GM18526 (cell line): ENCODE measurements at regions not wholly inside any gene's neighbourhood (a gene's known extent, or its start where the extent isn't known, plus 50 kb on each side); places are given as distances from the start of the nearest gene placed in this dataset.

Experiments
- POLR2A ChIP-seq: IDR thresholded peaks from 3 replicates; pipeline ENCODE4 v1.6.1; 2011; ENCODE audit not compliant: insufficient read length; ENCODE audit errors: extremely low read depth

DNA sequence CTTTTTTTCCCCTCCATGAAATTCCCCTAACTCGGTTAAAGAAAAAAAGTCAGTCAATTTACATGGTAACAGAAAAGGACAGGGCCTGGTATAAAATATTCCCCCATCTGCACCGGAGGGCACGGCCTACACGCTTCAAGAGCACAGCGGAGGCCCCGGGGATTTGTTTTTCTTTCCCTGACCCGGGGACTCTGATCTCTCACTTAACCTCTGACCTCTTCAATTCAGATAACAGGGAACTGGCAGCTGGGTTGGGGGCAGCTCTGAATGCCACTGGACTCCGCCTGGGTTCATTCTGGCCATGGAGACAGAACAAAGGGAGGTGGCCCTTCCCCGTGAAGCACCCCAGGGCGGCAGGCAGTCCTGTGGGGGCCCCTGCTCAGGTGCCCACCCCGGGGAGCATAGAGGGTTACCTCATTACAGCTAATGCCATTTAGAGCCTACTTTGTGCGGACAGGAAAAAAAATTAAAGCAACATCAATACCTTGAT lies 257.5 kb downstream of the SHQ1 start:
- TF ChIP-seq POLR2A = no peak

DNA sequence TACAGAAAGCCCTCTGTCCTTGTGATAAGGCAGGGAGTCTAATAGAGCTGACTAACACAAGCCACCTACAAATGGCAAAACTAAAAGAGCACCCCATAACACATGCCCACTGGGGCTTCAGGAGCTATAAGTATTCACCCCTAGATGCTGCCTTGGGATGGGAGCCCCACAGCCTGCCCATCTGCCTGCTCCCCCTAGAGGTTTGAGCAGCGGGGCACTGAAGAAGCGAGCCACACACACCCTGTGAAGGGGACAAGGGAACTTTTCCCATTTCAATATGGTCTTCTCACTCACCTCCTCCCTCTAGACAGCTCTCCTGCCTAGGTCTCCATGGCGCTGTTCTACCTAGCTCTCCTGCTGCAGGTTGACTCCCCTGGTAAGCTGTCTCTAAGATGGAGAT lies 261.0 kb downstream of the SHQ1 start:
- no peak for TF ChIP-seq POLR2A

DNA sequence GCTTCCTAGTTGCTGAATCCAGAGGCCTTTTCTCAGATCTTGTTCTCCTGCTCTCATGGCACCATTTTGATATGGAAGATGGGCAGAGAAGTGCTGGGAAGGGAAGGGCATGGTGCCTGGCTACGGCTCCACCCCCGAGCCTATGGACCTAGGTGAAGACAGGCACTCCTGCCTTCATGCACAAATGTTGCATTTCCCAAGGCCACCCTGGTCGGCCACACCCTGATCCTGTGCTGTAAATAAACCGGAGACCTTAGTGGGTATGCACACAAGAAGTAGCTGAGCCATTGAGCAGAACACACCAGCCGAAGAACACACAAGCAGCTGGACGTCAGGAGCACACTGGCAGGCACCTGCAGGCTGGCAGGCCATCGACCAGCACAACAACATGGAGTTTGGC lies 261.6 kb downstream of the SHQ1 start:
- TF ChIP-seq POLR2A = no peak

DNA sequence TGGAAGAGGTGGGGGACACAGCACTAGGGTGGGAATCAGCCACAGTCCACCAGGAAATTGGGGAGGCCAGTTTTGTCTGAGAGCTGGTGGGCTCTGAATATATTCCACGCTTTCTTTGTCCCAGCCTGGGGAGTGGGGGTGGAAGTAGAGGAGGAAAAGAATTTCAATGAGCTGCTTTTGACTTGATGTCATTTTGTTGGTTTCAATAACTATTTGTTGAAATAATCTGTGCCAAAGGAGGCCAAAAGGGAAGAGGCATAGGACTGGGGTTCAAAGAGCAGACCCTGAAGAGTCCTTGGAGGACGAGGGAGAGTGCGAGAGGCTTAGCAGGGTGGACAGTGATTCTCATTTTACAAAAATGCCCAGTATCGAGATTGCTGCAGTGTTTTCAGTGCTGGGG lies 262.3 kb downstream of the SHQ1 start:
- no peak for TF ChIP-seq POLR2A

DNA sequence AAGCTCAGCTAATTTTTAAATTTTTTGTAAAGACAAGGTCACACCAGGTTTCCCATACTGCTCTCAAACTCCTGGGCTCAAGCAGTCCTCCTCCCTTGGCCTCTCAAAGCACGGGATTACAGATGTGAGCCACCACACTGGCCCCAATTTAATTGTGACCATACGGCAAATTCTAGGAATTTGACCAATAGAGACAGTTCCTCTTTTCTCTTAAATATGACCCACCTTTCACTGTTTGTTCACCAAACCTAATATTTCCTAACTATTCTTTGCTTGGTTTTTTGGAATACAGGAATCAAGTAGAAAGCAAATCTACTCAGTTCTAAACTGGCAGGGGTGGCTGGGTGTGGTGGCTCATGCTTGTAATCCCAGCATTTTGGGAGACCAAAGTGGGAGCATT lies 264.0 kb downstream of the SHQ1 start:
- TF ChIP-seq POLR2A = no peak

DNA sequence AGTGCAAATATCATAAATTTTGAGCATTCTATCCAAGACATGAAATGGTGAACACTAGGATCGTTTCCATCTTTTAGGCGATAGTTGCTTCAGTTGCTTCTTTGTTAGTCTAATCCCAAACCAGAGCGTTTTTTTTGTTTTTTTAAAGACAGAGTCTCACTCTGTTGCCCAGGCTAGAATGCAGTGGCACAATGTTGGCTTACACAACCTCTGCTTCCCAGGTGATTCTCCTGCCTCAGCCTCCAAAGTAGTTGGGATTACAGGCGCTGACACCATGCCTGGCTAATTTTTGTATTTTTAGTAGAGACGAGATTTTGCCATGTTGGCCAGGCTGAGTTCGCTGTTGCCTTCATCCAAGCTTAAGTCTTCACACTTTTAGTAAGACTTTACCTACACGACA lies 265.3 kb downstream of the SHQ1 start:
- TF ChIP-seq POLR2A = no peak

DNA sequence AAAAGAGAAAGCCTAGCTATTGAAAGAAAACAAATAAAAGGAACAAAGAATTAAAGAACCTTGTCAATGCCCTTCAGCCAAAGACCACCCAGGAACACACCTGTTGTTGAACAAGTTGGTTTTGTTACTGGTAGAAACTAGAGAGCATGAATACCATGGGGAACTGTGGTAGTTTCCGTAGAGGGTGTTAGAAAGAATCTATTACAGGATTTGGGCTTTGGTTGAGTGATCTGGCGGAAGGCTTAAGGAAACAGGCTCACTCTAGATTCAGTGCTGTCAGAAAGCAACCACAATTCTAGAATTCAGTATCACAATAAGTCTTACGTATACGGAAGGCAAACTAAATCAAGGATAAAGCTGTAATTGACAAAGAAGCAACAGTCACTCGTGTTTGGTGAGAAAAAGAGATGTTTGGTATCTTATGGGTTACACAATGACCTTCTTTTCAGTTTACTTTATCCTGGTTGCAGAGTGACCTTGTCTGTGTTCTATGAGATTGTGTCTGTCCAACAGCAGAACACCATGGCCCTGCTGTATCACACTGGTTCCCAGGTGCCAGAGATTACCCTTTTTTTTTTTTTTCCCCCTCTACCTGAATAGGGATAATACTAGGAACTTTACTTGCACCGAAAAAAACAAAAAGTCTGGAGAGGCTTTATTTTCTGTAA lies 265.9 kb downstream of the SHQ1 start:
- no peak for TF ChIP-seq POLR2A

DNA sequence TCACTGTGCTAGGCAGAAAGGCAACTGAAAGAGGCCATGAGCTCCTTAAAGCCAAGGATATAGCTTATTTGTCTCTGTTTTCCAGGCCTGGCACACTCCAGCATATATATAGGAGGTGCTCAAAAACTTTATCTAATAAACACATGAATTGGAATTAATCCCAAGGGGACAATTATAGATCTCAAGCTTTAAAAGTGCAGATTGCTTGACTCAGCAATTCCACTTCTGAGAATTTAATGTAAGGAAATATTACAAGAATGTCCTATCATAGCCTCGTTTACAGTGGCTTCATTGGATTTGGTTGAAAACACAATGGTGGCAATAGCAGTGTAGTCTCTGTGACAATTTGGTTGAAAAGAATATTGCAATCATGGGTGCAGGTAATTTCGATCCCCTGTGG lies 267.3 kb downstream of the SHQ1 start:
- no peak for TF ChIP-seq POLR2A

DNA sequence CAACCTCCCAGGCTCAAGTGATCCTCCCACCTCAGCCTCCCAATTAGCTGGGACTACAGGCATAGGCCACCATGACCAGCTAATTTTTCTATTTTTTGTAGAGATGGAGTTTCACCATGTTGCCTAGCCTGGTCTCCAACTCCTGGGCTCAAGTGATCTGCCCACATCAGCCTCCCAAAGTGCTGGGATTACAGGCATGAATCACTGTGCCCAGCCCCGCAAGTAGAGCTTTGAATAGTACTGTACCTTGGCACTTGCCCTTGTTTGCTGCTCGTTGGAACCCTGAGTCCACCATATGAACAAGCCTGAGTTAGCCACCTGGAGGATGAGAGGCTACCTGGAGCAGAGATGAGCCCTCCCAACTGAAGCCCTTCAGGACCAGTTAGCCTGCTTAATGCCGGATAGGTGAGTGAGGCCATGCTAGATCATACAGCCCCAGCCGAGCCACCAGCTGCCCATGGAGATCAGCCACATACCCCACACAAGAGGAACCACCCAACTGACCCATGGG lies 267.9 kb downstream of the SHQ1 start:
- TF ChIP-seq POLR2A = no peak

DNA sequence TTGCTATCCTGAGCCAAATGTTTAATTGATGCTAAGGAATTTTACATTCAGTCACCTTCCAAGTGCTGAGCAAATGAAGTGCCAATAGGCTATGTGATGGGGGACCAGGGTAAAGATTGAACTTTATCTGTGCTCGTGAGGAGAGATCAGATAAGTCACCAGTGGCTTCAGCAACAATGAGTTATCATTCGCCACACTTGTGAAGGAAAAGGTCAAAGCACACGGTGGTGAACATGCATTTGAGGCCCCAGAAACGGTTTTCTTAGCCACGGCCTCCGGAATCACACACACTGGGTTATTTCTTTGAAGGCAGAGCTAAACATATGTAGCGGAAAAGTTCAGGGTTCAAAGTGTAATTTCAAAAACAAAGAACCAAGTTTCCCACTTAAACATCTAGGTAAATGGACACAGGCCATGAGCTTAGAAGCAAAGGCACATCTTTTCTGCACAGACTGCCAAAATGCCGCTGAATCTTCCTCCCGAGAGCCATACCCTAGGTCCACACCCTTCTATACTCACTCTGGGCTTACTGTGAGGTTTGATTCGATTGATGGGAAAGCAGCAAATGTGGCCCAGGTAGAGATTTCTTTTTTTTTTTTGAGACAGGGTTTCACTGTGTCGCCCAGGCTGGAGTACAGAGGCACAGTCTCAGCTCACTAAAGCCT lies 268.5 kb downstream of the SHQ1 start:
- TF ChIP-seq POLR2A = no peak

DNA sequence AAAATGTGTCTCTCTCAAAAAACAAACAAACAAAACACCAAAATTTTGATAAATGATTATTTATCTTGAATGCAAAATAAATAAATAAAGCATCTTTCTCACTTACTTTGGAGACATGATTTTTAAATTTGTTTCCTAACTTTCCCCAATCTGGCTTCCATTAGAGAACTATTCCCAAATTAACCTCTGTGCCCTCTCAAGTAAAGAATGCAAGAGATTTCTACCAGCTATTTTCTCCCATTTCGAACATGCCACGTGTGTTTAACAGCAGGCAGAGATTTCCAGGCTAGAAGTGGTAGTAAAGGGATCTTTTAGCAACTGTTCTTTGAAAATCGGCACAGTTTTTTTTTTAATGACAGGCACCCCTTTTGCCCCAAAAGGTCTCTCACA lies 269.1 kb downstream of the SHQ1 start:
- TF ChIP-seq POLR2A = no peak

DNA sequence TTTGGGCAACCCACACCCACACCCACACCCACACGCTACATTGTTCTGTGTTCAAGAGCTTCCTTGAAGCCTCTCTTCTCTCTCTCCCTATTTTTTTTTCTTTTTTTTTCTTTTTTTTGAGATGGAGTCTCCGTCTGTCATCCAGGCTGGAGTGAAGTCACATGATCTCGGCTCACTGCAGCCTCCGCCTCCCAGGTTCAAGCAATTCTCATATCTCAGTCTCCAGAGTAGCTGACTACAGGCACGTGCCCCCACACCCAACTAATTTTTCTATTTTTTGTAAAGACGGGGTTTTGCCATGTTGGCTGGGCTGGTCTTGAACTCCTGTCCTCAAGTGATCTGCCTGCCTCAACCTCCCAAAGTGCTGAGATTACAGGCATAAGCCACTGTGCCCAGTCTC lies 271.1 kb downstream of the SHQ1 start:
- TF ChIP-seq POLR2A = no peak

DNA sequence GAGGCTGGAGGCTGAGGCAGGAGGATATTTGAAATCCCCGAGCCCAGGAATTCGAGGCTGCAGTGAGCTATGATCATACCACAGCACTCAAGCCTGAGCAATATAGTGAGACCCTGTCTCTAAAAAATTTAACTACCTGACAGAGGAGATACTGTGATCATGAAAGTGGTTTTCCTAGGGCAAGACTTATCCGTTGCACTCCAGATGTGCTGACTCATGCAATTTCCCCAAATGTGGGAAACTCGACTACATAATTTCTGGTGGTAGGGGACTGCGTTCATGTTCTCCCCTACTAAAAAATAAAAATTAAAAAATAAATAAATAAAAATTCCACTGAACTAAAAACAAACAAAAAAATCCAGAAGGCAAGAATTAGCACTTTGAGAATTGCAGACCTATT lies 271.7 kb downstream of the SHQ1 start:
- no peak for TF ChIP-seq POLR2A

DNA sequence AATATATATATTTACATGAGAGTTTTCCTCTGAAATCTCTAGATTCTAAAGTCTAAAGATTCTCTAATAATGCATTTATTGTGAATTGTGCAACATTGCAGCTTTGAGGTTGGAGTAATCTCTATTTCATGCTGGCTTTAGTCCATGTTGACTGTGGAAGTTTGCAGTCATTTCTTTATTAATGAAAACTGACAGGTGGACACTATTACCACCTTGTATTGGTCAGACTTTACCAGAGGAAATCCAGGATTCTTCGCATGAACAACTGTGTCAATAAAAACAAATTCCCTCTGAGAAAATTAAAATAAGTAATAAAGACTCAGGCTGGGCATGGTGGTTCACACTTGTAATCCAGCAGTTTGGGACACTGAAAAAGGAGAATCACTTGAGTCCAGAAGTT lies 274.1 kb downstream of the SHQ1 start:
- TF ChIP-seq POLR2A = no peak

DNA sequence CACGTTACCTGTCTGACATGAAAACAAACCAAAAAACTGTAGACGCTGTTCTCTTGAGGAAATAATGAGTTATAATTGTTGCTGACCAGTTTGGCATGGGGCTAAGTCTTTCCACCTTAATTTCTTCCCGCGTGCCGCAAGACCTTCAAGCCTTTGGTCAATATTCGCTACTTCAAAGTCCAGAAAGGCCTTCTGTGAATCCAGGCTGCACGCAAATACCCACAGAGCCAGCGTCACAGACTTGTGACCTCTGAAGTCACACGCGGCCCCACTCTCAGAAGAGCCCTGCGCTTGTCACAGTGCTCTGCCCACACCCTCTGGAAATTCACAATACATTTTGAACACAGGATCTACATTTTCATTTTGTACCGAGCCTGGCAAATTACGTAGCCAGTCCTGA lies 275.2 kb downstream of the SHQ1 start:
- TF ChIP-seq POLR2A = no peak

DNA sequence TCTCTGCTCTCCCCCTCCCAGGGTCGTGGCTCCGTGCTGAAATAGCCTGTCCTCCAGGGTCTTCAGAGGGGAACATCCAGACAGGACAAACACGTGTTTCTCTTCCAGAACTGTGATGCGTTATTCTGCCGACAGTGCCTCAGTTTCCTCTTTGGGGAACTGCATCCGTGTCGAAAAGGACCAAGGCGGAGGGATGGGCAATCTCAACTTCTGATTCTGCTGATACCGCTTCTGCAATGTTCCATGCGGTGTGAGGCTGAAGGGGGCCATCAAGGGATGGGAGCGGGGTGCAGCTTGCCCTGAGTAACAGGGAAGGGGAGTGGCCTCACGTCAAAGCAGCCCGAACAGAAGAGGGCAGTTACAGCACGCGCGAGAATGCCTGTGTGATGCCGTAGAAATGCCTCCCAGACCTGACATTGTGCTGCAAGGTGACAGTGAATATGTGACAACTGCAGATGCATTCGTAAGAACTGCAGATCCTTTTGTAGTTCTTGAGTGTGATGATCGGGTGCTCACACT lies 275.7 kb downstream of the SHQ1 start:
- TF ChIP-seq POLR2A = no peak
